GM21367 (cell line): ENCODE measurements at regions not wholly inside any gene's neighbourhood (a gene's known extent, or its start where the extent isn't known, plus 50 kb on each side); places are given as distances from the start of the nearest gene placed in this dataset.

ENCODE experiments used
- ATAC-seq: cut with Tn5 transposase; IDR thresholded peaks from one replicate; pipeline ENCODE4 v1.9.1; 2021; ENCODE audit not compliant: unreplicated experiment

GRCh38 chr6:134866563-134866962 is 83.3 kb downstream of the ALDH8A1 start:
- no peak for ATAC-seq

- ATAC-seq, result no peak
Measured at GRCh38 chr6:134864558-134864957, 85.3 kb downstream of the ALDH8A1 start.

- no peak for ATAC-seq
Measured at GRCh38 chr6:134863763-134864510, 86.0 kb downstream of the ALDH8A1 start.

GRCh38 chr6:134854366-134854765 is 95.5 kb downstream of the ALDH8A1 start:
- no peak for ATAC-seq

- no peak for ATAC-seq
Measured at GRCh38 chr6:134853111-134854055, 96.5 kb downstream of the ALDH8A1 start.

GRCh38 chr6:134851548-134851947 is 98.4 kb downstream of the ALDH8A1 start:
- no peak for ATAC-seq

- ATAC-seq, result no peak
Measured at GRCh38 chr6:134850721-134851305, 99.1 kb downstream of the ALDH8A1 start.

- no peak for ATAC-seq
Measured at GRCh38 chr6:134849920-134850447, 99.9 kb downstream of the ALDH8A1 start.

GRCh38 chr6:134848076-134848475 is 101.8 kb downstream of the ALDH8A1 start:
- ATAC-seq, result no peak

- no peak for ATAC-seq
Measured at GRCh38 chr6:134846865-134847264, 103.0 kb downstream of the ALDH8A1 start.

- no peak for ATAC-seq
Measured at GRCh38 chr6:134846031-134846430, 103.9 kb downstream of the ALDH8A1 start.

GRCh38 chr6:134844120-134844519 is 105.8 kb downstream of the ALDH8A1 start:
- ATAC-seq, result no peak

GRCh38 chr6:134840086-134840867 is 109.6 kb downstream of the ALDH8A1 start:
- ATAC-seq, result no peak

- ATAC-seq, result no peak
Measured at GRCh38 chr6:134835993-134836392, 113.9 kb downstream of the ALDH8A1 start.

- ATAC-seq, result no peak
Measured at GRCh38 chr6:134830940-134831339, 119.0 kb downstream of the ALDH8A1 start.

- ATAC-seq, result no peak
Measured at GRCh38 chr6:134830194-134830593, 119.7 kb downstream of the ALDH8A1 start.

- no peak for ATAC-seq
Measured at GRCh38 chr6:134828641-134829040, 121.3 kb downstream of the ALDH8A1 start.

GRCh38 chr6:134826889-134827737 is 122.8 kb downstream of the ALDH8A1 start:
- no peak for ATAC-seq

- no peak for ATAC-seq
Measured at GRCh38 chr6:134823710-134824034, 126.2 kb downstream of the ALDH8A1 start.
